ENCODE measurements at regions not wholly inside any gene's neighbourhood (a gene's known extent, or its start where the extent isn't known, plus 50 kb on each side); places are given as distances from the start of the nearest gene placed in this dataset.

DNA sequence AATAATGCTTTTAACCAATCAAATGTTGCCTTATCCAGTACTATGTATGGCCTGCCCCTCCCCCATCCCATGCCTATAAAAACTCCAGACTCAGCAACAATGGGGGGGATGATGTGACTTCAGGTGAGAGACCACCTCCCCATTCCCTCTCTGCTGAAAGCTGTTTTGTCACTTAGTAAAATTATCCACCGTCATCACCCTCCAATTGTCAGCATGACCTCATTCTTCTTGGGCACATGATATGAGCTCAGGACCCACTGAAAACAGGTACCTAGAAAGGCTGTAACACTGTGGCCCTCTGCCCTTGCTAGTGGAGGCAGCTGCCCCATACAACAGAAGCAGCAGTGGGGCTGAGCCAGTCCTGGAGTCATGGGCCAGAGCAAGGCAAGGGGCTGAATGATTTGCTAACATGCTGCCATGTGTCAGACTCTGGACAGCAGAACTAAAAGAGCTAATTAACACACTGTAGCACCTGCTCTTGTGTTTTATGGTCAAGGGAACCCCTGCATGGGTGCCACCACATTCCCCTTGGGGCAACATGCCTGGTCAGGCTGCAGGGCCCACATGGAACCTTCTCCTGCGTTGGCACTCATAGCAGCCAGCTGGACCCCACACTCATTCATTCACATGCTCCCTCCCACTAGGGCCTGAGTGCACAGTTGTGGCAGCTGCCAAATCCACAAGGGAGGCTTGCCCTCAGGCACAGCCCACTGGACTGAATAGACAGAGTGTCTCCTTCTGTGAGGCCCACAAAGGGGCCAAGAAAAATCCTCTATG, 722.2 kb upstream of the PCDH20 start:
- no peak for TF ChIP-seq EZH2phosphoT487 (IDR thresholded peaks at IDR 0.05; ENCODE audit: borderline replicate concordance, low read length)
- TF ChIP-seq, protein P1, sequence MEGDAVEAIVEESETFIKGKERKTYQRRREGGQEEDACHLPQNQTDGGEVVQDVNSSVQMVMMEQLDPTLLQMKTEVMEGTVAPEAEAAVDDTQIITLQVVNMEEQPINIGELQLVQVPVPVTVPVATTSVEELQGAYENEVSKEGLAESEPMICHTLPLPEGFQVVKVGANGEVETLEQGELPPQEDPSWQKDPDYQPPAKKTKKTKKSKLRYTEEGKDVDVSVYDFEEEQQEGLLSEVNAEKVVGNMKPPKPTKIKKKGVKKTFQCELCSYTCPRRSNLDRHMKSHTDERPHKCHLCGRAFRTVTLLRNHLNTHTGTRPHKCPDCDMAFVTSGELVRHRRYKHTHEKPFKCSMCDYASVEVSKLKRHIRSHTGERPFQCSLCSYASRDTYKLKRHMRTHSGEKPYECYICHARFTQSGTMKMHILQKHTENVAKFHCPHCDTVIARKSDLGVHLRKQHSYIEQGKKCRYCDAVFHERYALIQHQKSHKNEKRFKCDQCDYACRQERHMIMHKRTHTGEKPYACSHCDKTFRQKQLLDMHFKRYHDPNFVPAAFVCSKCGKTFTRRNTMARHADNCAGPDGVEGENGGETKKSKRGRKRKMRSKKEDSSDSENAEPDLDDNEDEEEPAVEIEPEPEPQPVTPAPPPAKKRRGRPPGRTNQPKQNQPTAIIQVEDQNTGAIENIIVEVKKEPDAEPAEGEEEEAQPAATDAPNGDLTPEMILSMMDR (IDR thresholded peaks at IDR 0.05; ENCODE audit: low read depth, low read length, poor library complexity, severe bottlenecking), result no peak
